Suppressor macrophage treated with lipopolysaccharide for 4 hours (primary cell): ENCODE measurements at regions not wholly inside any gene's neighbourhood (a gene's known extent, or its start where the extent isn't known, plus 50 kb on each side); places are given as distances from the start of the nearest gene placed in this dataset.
A peak's percentile ranks its signal among the peaks of the same experiment; 100 is the strongest.
"Not testable (repeated sequence)": the region's sequence is repeated elsewhere in the genome, so short reads cannot be mapped to it uniquely, and the experiment has no call there.

Source experiments
- DNase-seq: peaks from one replicate; pipeline ENCODE4 v3.0.0-alpha.2; 2020

DNA sequence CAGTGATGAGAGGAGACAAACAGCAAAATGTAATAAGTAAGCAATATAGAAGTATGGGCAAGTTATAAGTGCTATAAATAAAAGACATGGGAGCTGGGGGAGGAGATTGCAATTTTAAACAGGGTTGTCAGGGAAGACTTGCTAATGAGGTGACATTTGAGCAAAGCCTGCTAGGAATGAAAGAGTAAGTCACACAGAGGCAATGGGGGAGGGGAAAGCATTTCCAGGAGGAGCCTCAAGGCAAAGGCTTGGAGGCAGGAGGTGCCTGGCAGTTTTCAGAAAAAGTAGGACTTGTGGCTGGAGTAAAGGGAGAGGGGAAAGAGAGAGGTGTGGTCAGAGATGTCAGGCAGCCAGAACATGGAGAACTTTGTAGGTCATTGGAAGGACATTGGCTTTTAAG lies 124.4 kb upstream of the NMUR2 start:
- no peak for DNase-seq

DNA sequence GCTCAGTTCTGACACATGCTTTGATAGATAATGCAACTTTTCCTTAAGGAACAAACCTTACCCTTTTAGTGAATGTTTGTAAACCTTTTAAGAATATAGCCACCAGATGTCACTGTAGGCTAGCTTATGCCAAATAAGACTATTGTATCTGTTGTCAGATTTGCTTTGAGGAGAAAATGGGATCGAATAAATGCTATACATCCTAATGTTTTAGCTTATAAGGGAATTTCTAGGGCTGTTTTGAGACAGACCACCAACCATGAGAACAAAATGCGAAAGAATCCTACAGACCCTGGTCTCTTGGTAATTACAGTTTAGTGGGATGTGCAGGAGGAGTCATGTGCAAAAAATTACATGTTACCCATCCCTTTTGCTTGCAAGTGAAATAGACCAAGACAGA lies 127.6 kb upstream of the NMUR2 start:
- DNase-seq, result peak; percentile 65

DNA sequence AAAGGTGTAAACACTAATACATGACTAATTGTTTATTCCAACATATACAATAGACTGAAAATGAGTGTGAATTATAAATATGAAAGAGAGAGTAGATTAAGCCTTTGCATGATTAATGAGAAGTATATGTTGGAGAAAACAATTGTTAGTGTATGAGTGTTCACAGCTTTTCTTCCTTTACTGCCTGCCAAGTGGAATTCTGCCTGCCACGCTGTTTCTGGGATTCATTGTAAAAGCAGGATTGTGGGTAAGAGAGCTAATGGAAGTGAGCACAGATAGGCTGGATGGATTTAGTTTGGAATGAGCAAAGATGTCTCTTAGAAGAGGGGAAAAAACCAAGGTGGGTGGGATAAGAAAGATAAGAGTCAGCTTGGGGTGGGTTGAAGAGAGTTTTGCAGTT lies 129.6 kb upstream of the NMUR2 start:
- DNase-seq, result no peak

DNA sequence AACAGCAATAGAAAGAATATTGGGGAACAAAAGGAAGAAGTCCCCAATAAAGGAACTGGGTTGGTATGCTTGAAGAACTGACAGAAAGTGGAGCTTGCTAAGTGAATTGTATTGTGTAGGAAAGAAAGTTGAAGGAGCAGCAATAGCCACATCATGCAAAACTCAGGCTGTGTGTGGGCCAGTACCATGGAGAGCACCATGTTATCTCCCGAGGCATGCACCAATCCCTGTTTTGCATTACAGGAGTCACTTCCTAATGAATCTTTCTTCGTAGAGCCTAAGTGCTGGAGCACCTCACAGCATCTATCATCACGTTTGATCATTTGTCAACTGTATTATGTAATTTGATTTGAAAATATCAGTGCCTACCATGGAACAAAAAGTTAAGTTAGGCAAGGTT lies 137.7 kb upstream of the NMUR2 start:
- no peak for DNase-seq

DNA sequence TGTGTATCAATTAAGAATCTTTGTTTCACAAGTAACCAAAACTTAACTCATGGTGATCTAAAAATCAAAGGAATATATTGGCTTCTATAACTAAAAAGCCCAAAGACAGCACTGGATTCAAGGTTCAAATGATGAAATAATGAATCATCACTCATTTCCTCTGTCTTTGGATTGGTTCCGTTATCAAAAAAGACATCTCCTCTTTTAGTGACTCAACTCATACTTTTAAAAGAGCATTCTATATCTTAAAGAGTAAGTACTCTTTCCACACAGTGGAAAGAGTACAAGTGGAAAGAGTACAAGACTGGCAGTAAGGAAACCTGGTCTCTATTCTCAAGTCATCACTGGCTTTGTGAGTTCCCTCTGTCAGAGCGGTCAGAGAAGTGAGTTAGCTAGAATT lies 141.4 kb upstream of the NMUR2 start:
- no peak for DNase-seq

DNA sequence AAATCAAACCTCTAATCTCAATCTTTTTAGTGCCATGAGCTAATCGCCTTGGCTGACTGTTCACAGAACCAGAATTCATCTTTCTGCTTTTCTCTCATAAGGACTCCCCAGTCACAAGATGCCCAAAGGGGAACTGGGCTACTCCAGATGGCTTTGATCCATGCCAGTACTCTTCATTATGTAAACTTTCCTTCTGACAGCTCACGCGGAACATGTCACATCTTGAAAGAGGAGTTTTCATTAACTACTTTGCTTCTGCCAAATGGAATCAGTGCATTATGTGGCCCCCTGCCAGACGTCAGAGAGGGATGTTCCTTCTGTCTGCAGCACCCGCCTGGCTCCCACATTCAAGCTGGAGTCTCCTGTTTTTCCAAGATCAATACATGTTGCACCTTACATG lies 142.1 kb upstream of the NMUR2 start:
- DNase-seq, result no peak

DNA sequence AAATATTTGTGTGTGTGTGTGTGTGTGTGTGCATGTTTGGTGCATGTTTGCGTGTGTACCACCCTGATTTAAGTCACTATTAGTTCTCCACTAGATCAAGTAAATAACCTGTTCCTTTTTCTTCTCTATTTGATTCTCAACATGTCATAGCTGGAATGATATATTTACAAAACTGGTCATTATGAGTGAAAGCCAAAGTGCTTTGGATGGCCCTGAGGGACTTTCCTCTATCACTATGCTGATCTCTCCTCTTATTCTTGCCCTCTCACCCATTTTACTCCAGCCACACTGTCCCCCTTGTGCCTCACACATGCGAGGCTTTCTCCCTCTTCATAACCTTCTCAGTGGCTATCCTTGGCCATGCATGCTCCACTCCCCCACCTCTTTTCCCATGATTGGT lies 144.6 kb upstream of the NMUR2 start:
- no peak for DNase-seq

DNA sequence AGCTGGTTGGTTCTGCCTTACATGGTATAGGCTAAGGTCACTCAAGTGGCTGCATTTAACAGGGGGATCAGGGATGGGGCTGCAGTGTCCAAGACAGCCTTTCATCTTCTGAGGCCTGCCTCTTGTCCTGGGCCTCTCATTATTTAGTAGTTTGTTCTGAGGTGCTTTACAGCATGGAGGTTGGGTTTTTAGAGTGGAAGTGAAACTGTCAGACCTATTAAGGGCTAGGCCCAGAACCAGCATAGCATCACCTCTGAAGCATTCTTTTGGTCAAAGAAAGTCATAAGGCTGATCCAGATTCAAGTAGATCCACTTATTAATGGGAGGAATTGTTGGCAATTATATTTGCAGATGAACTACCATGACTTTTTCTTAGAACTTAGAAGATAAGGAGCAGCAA lies 146.0 kb upstream of the NMUR2 start:
- DNase-seq, result no peak

DNA sequence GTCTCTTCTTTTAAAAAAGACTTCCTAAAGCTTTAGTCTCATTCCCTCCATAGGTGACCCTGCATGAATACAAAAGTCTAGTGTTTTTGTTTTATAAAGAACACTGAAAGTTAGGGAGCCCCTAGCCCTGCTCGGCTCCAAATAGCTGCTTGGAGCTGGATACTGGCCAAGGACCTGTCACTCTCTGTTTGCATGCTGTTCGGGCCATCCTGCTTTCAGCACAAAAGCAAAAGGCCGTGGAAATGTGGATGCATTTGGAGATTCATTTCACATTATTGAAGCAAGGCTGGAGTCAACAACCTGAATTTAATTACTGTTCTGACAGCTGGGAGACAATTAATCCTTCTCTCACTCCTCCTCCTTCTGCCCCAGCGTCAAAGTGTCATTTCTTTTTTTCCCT lies 151.7 kb upstream of the NMUR2 start:
- no peak for DNase-seq

DNA sequence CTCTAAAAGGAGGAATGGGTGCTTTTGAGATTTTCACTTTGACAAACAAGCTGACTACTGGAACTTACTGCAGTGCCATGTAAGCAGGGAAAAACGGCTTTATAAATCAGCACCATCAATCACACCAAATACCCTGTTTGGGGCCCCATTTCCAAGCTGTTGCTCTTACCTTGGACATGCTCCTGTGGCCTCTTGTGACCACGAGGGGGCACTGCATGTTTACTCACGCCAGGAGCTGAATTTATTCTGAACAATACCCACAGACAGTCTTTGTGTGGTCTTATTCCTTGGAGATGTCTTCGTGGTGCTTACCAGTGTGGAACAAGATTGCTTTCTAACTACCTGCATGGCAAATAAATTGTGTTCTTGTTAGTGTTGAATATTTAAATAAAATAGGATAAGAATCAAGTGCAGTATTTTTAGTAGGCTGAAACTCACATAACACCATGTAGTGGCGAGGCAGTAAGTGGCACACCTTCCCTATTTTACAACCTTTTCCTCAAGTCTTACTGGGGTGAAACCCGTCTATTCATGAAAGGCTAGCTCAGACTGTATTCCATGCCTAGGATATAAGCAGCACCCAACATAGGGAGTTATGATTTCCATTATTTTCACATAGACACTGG lies 155.5 kb upstream of the NMUR2 start:
- DNase-seq, result peak; percentile 44

DNA sequence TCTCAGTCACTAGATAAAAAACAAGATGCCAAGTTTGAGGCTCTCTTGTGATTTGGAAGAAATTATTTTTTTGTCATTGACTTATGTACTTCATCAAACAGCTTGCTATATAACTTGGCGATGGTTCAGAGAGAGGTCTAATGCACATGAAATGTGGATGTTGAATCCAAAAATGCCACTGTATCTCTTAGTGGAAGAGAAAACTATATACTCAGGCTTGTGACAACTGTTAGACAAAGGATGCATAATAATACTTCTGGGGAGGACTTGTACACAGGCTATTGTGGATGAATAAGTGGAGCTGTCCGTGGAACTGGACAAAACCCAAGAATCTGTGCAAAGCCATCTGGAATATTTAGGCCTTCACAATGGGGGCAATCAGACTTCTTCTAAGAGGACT lies 162.9 kb upstream of the NMUR2 start:
- no peak for DNase-seq

DNA sequence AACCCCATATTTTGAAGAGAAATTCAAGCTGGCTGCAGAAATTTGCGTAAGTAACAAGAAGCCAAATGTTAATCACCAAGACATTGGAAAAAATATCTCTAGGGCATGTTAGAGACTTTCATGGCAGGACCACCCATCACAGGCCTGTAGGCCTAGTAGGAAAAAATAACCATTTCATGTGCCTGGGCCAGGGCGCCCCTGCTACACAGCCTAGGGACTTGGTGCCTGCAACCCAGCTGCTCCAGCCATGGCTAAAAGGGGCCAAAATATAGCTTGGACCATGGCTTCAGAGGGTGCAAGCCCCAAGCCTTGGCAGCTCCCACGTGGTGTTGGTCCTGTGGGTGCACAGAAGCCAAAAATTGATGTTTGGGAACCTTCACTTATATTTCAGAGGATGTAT lies 167.7 kb upstream of the NMUR2 start:
- no peak for DNase-seq

DNA sequence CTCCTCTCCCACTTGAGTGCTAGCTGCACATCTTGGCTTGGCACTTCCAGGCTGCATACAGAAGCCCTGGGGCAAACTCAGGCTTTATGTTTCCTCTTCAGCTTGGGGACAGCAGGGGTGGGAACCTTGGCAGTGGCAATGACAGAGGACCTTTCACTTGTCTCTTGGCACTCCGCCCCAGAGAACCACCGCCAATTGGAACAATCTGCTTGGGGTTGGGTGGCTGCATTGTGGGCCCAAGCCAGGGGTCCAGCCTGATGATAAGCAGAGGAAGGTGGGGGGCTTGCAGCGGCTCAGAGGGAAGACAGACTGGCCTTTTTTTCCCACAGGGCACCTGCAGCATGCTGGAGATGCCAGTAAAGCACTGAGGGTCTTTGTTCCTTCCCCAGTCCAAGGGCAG lies 179.0 kb upstream of the NMUR2 start:
- no peak for DNase-seq

DNA sequence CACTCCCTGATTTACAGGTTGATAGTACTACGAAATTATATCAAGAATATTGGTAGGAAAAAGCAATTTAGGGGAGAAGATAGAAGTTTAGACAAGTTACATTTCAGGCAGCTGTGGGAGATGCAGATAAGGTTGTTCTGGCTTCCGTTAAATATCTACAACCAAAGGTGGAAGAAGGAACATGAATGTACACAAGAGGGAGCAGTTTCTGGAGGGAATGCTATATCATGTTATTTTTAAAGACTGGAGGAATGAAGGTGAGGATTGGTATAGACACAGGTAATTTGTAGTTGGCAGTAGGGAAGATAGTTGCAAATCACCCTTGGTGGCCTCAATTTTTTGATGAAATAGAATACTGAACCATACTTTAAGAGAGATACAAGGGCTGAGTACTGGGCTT lies 187.3 kb upstream of the NMUR2 start:
- no peak for DNase-seq

DNA sequence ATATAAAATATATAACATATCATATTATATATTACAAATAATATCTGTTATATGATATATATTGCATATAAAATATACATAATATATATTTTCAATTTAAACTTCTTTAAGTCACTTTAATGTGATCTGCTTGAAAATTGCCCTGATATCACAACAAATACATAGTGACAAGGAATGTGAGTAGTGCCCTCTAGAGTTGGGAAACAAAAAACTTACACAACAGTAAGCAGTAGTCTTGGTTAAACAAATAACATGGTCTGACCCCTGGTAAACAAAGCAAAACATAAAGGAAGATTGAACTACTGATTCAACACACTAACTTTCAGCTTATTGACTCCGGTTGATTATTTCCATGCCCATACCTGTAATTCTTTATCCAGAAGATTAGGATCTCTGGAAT lies 188.3 kb upstream of the NMUR2 start:
- DNase-seq, result no peak

DNA sequence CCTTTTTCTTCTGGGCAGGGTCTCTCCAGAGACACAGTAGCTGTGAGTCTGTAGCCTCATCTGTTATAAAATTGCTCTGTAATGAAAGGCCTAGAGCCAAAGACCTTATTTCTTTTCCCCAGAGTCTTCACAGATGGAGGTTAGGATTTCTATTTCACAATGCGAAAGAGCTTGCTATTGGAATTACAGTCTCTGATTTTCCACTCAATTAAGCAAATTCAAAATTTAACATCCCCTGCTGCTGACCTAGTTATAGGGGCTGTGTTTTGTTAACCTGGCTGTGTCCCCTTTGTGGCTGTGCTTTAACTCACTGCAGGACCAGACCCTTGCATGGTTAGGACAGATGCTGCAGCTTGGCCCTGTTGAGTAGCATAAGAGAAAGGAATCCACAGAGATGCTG lies 190.3 kb upstream of the NMUR2 start:
- no peak for DNase-seq

DNA sequence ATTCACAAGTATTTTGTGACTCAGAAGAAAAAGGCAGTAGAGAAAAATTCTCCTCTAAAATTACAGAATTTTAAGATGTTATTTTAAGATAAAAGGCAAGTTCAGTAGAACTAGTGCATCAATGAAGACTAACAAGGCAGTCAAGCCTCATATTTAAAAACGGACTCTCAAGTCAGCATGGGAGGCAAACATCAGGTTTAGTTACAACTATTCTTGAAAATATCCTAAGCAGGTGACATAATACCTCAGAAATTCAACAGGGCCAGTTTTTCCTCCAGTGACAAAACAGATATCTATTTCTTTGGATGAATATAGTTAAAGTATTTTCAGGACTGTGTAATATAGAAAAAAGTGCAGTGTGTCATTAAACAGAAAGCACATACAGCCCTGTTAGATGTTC lies 194.0 kb upstream of the NMUR2 start:
- no peak for DNase-seq

DNA sequence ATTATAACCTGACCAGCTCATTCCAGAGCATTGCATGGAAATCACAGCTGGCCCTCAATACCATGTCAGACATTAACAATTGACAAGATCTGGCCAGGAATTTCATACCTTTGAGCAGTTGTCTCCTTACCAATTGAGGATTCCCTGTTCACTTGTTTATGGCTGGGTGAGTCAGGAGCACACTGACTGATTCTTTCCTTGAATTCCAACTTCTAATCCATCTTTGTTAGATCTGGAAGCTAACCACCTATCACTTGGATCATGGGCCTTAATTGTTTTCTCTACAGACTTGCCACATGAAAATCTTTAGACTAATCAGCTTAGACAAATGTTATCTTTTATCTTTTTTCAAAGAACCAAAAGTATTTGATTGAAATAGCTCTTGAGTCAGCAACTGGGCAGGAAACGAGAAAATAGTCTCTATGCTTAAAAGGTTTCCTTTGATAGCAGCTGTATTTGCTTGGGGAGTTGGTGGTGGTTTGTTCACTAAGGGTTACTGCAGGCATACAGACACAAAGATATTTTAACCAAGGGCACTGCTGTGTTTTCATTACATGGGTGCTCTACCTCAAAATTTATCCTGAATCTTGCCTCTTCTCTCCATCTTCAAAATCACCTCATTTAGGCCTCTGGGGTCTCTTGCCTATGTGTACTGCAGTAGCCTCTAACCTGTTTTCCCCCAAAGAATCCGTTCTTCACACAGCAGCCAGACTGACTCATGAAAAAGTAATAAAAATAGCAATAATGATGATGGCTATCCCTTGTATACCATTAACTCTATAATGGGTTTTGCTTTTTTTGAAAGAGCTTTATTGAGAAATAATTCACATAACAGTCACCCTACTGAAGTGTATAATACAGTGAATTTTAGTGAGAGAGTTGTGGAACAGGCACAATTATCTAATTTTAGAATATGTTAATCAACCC lies 197.0 kb upstream of the NMUR2 start:
- DNase-seq, result no peak

DNA sequence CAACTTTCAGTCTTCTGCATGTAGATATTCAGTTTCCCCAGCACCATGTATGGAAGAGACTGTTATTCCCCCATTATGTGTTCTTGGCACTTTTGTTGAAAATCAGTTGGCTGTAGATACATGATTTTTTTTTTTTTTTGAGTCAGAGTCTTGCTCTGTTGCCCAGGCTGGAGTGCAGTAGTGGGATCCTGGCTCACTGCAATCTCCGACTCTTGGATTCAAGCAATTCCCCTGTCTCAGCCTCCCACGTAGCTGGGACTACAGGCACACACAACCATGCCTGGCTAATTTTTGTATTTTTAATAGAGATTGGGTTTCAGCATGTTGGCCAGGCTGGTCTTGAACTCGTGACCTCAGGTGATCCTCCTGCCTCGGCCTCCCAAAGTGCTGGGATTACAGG lies 201.0 kb upstream of the NMUR2 start:
- not testable (repeated sequence) for DNase-seq

DNA sequence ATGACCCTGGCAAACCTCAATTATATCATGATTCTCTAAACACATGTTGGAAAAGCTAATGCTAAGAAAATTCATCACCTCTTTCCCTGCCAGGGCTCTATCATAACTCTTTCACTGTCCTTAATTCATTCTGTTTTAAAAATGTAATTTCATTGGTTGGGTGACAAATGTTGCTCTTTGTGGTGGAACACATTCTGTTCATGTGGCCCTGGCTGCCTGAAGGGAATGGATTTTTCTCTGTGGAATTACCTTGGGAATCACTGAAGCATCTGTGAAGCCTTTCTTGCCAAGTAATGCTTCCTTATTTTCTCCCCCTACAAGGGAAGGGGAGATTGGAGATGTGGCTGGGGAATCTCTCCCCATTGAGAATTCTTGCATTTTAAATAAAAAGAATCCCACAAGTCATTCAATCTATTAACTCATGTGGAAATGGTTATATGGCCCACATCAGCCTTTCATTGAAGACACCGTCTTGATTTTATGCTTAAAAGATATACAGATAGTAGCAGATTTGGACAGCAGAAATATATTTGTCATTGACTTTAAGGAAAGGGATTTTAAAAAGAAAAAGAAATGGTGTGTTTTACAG lies 201.8 kb upstream of the NMUR2 start:
- no peak for DNase-seq

DNA sequence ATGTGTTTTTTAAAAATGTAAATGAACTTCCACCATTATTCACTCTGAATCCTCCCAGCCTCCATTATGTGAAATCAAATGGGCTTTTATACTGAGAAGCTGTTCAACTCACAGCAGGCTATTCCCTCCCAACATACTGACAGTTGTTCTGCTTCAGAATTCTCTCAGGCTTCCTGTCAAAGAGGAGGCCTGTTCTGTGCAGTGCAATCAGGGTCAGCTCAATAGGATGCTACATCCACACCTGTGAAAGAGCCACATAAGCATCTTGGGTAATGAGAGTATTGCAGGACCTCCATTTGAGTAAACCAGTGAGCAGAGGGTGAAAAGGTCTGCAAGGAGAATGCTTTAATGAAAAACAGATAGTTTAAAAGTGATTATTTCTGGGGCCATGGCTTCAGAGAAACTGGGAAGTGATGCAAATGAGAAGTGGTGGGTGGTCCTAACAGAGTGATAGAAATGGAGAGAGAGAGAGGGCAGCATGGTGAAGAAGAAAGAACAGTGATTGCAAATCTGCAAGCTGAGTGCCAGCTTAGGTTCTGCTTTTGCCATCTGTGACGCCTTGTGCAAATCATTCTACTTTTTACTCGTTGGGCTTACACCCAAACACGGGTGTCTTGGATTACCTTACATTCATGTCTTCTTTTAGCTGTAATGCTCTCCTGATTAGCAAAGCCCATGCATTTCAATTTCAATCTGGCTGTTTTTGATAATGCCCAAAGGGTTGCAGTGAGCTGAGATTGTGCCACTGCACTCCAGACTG lies 202.5 kb upstream of the NMUR2 start:
- no peak for DNase-seq

DNA sequence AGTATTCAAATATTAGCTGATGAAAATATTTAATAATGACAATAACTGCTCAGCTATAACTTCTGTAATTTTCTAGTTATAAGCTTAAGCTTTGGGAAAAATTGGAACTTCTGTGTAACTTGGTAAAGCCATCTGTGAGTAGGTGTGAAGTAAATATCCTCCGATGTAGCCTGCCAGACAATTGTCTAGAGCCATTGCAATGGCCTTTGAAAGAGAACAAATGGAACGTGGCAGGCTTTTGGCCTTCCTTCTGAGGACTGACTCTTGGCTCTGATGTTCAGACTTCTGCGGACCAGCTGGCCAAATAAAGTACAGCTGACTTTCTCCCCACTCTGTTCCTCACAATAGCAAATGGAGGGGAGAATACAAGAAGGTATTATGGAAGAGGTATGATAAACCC lies 203.4 kb upstream of the NMUR2 start:
- no peak for DNase-seq

DNA sequence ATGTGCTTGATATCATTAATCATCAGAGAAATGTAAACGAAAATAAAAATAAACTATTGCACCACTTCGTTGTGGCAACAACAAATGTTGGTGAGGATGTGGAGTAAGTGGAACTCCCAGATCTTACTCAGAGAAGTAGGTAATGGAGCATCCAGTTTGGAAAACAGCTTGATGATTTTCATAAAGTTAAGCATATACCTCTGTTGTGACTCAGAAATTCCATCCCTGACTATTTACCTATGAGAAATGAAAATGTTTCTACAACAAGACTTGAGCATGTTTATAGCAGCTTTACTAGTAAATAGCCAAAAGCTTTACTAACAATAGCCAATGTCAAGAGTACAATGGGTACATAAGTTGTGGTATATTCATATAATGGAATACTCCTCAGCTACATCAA lies 214.7 kb upstream of the NMUR2 start:
- no peak for DNase-seq

DNA sequence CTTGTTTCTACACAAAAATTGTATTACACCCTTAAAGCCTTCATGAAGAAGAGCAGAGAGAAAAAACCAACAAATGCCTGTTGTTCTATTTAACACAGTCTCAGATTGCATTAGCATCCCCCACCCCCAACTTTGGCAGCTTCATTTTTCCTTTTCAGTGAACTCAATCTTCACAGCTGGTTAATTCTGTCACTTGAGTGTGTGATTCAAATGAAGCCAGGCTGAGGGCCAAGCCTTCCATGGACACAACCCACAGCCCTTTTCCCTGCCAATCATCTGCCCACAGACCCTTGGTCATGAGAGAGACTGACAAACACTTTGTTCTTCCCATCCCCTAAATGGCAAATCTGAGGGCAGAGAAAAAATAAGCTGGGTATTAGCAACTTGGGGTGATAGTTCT lies 217.5 kb upstream of the NMUR2 start:
- no peak for DNase-seq
